Colonic mucosa (tissue), 4 donors: ENCODE measurements at regions not wholly inside any gene's neighbourhood (a gene's known extent, or its start where the extent isn't known, plus 50 kb on each side); places are given as distances from the start of the nearest gene placed in this dataset.

Experiments
- DNase-seq: peaks from one replicate; pipeline ENCODE4 v3.0.0-alpha.2; 2020
- H3K27ac ChIP-seq: fragments of 200-600 bp; one replicate; pipeline ENCODE4 v1.8.0; 2021
- H3K27me3 ChIP-seq: fragments of 200-600 bp; one replicate; pipeline ENCODE4 v1.8.0; 2021
- H3K36me3 ChIP-seq: fragments of 200-600 bp; one replicate; pipeline ENCODE4 v1.8.0; 2021
- H3K4me1 ChIP-seq: fragments of 200-600 bp; one replicate; pipeline ENCODE4 v1.8.0; 2021; ENCODE audit warnings: mild to moderate bottlenecking
- H3K4me3 ChIP-seq: fragments of 200-600 bp; one replicate; pipeline ENCODE4 v1.8.0; 2021
- H3K9ac ChIP-seq, 2 donors: one replicate each; pipeline ENCODE4 v1.7.0; 2013; ENCODE audit warnings: control low read depth in 2 of 2, low read depth in 2 of 2, low read length in 2 of 2
- H3K9me3 ChIP-seq: fragments of 200-600 bp; one replicate; pipeline ENCODE4 v1.8.0; 2021
- CTCF ChIP-seq: fragments of 200-600 bp; IDR thresholded peaks from one replicate; pipeline ENCODE4 v1.8.0; 2022; ENCODE audit warnings: antibody characterized with exemption, mild to moderate bottlenecking
- intact Hi-C: fragments of 100-400 bp; cut with DNase I; formaldehyde crosslinking; loops from one replicate; pipeline ENCODE4 v1.14.1; 2022
- donor health status: healthy.
- donor health status: DM: no; HTN: no; CAD: no.
- donor health status: DM: no; HTN: no; CAD: no.

- intact Hi-C loops: no loop called here
- no peaks in the 10 kb centered on the region for H3K36me3 ChIP-seq
- no peak overlapping the region for H3K4me3 ChIP-seq
- H3K9ac ChIP-seq: no peak overlapping the region
- H3K27ac ChIP-seq: no peak overlapping the region
- no peak for DNase-seq
- H3K27me3 ChIP-seq: no peaks in the 10 kb centered on the region
- H3K4me1 ChIP-seq: no peaks in the 10 kb centered on the region
- no peaks in the 10 kb centered on the region for H3K9me3 ChIP-seq
- no peak for TF ChIP-seq CTCF
Observed at GRCh38 chr4:59024257-59024656, 1914.1 kb upstream of the IGFBP7 start.

- Histone ChIP-seq H3K36me3 (no peaks in the 10 kb centered on the region), H3K4me3 (no peak overlapping the region), H3K9ac (no peak overlapping the region), H3K4me1 (no peaks in the 10 kb centered on the region), H3K9me3 (no peaks in the 10 kb centered on the region), H3K27ac (no peak overlapping the region), H3K27me3 (no peaks in the 10 kb centered on the region)
- no peak for TF ChIP-seq CTCF
- DNase-seq: no peak
- intact Hi-C loops: no loop called here
Observed at GRCh38 chr4:59037812-59038211, 1927.6 kb upstream of the IGFBP7 start.

GRCh38 chr4:59039046-59039445, 1928.9 kb upstream of the IGFBP7 start:
- DNase-seq: no peak
- H3K36me3 ChIP-seq: no peaks in the 10 kb centered on the region
- no peaks in the 10 kb centered on the region for H3K9me3 ChIP-seq
- TF ChIP-seq CTCF: no peak
- H3K9ac ChIP-seq: no peak overlapping the region
- H3K4me3 ChIP-seq: no peak overlapping the region
- no peaks in the 10 kb centered on the region for H3K27me3 ChIP-seq
- intact Hi-C loops: no loop called here
- no peaks in the 10 kb centered on the region for H3K4me1 ChIP-seq
- H3K27ac ChIP-seq: no peak overlapping the region

DNA sequence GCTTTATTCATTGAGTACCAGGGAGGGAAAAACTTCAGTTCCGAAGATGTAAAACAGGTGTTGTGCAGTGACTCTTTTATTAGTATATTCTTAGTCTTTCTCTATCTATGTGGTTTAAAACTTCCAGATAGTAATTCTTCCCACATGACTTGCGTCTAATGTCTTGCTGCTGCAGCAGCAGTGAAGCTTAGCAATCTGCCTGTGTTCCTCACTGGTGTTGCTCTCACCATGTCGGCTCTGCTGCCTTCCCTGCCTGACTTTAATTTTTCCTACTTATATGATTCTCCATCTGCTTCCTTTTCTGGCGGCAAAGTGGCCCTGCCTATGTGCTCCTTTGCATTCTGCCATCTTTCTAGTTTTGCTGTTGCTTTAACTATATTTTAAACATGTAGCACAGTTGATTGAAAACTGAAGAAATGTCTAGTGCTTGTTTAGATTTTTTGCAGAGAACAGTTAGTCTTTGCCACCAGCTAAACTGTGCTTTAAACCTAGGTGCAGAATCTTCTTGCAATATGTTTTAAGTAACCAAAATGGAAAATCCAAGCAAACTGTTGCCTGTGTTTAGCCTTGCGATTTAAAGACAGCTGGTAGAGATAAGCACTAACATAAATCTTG, 1934.2 kb upstream of the IGFBP7 start:
- no peaks in the 10 kb centered on the region for H3K4me1 ChIP-seq
- H3K27me3 ChIP-seq: no peaks in the 10 kb centered on the region
- H3K4me3 ChIP-seq: no peak overlapping the region
- intact Hi-C loops: no loop called here
- no peak overlapping the region for H3K9ac ChIP-seq
- H3K9me3 ChIP-seq: no peaks in the 10 kb centered on the region
- DNase-seq: no peak
- no peak overlapping the region for H3K27ac ChIP-seq
- no peaks in the 10 kb centered on the region for H3K36me3 ChIP-seq
- TF ChIP-seq CTCF: no peak

DNA sequence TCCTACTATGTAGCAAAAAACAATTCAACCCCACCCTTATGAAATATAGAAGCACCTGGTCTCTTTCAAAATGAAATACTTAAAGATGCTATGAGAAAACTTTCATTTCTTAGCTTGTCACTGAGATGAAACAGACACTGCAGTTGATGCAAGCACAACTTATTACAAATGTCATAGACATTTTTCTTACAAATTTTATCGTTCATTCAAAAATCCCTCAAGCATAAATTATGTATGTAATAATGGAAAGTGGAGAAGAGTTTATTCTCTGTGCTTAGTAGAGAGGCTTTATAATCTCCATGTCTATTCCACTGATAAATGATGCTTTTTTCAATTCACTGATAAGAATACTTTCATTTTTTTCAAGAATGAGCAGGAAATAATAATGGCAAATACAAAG, 1943.9 kb upstream of the IGFBP7 start:
- Histone ChIP-seq H3K4me1 (no peaks in the 10 kb centered on the region), H3K27me3 (no peaks in the 10 kb centered on the region), H3K9ac (no peak overlapping the region), H3K36me3 (no peaks in the 10 kb centered on the region), H3K27ac (no peak overlapping the region), H3K4me3 (no peak overlapping the region), H3K9me3 (no peaks in the 10 kb centered on the region)
- DNase-seq: no peak
- TF ChIP-seq CTCF: no peak
- intact Hi-C loops: no loop called here
